ENCODE measurements at regions not wholly inside any gene's neighbourhood (a gene's known extent, or its start where the extent isn't known, plus 50 kb on each side); places are given as distances from the start of the nearest gene placed in this dataset.

GRCh38 chr10:108904163-108904838, 1019.0 kb downstream of the XPNPEP1 start:
- no peaks in the 10 kb centered on the region for H3K36me3 ChIP-seq (ENCODE audit: insufficient read depth)
- no peak overlapping the region for H2AFZ ChIP-seq (ENCODE audit: low read depth)
- H3K79me2 ChIP-seq (ENCODE audit: insufficient read depth, low read depth): no peaks in the 10 kb centered on the region
- H3K4me3 ChIP-seq (IDR thresholded peaks at IDR 0.05; ENCODE audit: insufficient read depth, low read depth, low read length): no peak overlapping the region
- H4K20me1 ChIP-seq (ENCODE audit: insufficient read depth): no peaks in the 10 kb centered on the region
- no peak overlapping the region for H3K9ac ChIP-seq
- no peaks in the 10 kb centered on the region for H3K27me3 ChIP-seq (ENCODE audit: insufficient read depth, low read depth)
- H3K4me1 ChIP-seq (ENCODE audit: low read depth, poor library complexity, severe bottlenecking): peaks cover 10% of the 10 kb centered on the region
- no peak for TF ChIP-seq CTCF (conservative IDR thresholded peaks at IDR 0.05; ENCODE audit: low read depth, low read length)
- H3K27ac ChIP-seq: no peak overlapping the region
- H3K4me2 ChIP-seq: no peak overlapping the region

DNA sequence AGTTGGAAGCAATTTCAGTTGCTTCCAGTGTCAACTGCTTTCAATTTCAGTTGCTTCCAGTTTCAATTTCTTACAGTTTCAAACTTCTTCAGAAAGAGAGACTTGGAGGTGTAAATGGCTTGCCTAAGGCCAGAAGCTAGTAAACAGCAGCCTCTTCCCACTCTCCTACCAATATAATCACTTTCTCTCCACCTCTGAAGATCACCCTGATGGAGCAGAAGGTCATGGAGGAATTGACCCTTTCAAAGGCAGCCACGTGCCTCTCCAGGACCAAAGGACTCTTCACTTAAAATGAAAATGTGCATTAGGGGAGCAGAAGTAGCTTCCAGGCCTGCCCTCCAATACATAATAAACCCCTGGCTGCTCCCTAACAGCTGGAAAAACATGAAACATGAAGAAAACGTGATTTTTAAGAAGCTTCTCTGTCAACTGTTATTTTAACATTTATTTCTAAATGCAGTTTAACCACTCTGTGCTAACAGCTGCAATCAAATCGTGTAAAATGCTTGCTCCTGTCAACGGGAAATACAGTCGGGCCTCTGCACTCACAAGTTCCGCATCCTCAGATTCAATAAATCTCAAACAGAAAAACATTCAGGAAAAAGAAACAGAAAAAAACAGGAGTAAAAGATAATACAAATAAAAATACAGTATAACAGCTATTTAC, 1020.6 kb downstream of the XPNPEP1 start:
- Histone ChIP-seq H2AFZ (ENCODE audit: low read depth) (no peak overlapping the region), H3K4me3 (IDR thresholded peaks at IDR 0.05; ENCODE audit: insufficient read depth, low read depth, low read length) (no peak overlapping the region), H3K4me2 (peak overlapping the region; percentile 43), H4K20me1 (ENCODE audit: insufficient read depth) (no peaks in the 10 kb centered on the region), H3K79me2 (ENCODE audit: insufficient read depth, low read depth) (no peaks in the 10 kb centered on the region), H3K27ac (no peak overlapping the region), H3K27me3 (ENCODE audit: insufficient read depth, low read depth) (no peaks in the 10 kb centered on the region), H3K4me1 (ENCODE audit: low read depth, poor library complexity, severe bottlenecking) (peaks cover 10% of the 10 kb centered on the region), H3K36me3 (ENCODE audit: insufficient read depth) (no peaks in the 10 kb centered on the region), H3K9ac (no peak overlapping the region)
- TF ChIP-seq CTCF (conservative IDR thresholded peaks at IDR 0.05; ENCODE audit: low read depth, low read length): no peak

GRCh38 chr10:108901781-108902618, 1021.3 kb downstream of the XPNPEP1 start:
- H3K9ac ChIP-seq: no peak overlapping the region
- H4K20me1 ChIP-seq (ENCODE audit: insufficient read depth): no peaks in the 10 kb centered on the region
- TF ChIP-seq CTCF (conservative IDR thresholded peaks at IDR 0.05; ENCODE audit: low read depth, low read length): no peak
- no peaks in the 10 kb centered on the region for H3K27me3 ChIP-seq (ENCODE audit: insufficient read depth, low read depth)
- peaks cover 10% of the 10 kb centered on the region for H3K4me1 ChIP-seq (ENCODE audit: low read depth, poor library complexity, severe bottlenecking)
- no peaks in the 10 kb centered on the region for H3K36me3 ChIP-seq (ENCODE audit: insufficient read depth)
- no peak overlapping the region for H3K4me3 ChIP-seq (IDR thresholded peaks at IDR 0.05; ENCODE audit: insufficient read depth, low read depth, low read length)
- no peak overlapping the region for H3K27ac ChIP-seq
- peak overlapping the region; percentile 43 for H3K4me2 ChIP-seq
- H3K79me2 ChIP-seq (ENCODE audit: insufficient read depth, low read depth): no peaks in the 10 kb centered on the region
- no peak overlapping the region for H2AFZ ChIP-seq (ENCODE audit: low read depth)

- Histone ChIP-seq H3K36me3 (ENCODE audit: insufficient read depth) (no peaks in the 10 kb centered on the region), H2AFZ (ENCODE audit: low read depth) (no peak overlapping the region), H3K4me3 (IDR thresholded peaks at IDR 0.05; ENCODE audit: insufficient read depth, low read depth, low read length) (no peak overlapping the region), H3K79me2 (ENCODE audit: insufficient read depth, low read depth) (no peaks in the 10 kb centered on the region), H4K20me1 (ENCODE audit: insufficient read depth) (no peaks in the 10 kb centered on the region), H3K4me2 (no peak overlapping the region), H3K4me1 (ENCODE audit: low read depth, poor library complexity, severe bottlenecking) (peaks cover 10% of the 10 kb centered on the region), H3K27me3 (ENCODE audit: insufficient read depth, low read depth) (no peaks in the 10 kb centered on the region), H3K27ac (no peak overlapping the region), H3K9ac (no peak overlapping the region)
- TF ChIP-seq CTCF (conservative IDR thresholded peaks at IDR 0.05; ENCODE audit: low read depth, low read length): no peak
These were observed 1023.6 kb downstream of the XPNPEP1 start for GRCh38 chr10:108899670-108900069.

Data from KMS-11 (cell line).